ENCODE measurements at regions not wholly inside any gene's neighbourhood (a gene's known extent, or its start where the extent isn't known, plus 50 kb on each side); places are given as distances from the start of the nearest gene placed in this dataset.

GRCh38 chr10:2745666-2746065 is 321.7 kb upstream of the PFKP start:
- TF ChIP-seq POLR2A (IDR thresholded peaks at IDR 0.05) (no peak), POLR2AphosphoS5 (IDR thresholded peaks at IDR 0.05; ENCODE audit: insufficient read depth in 1 of 2, low read depth in 1 of 2) (no peak)
- TF ChIP-seq, protein P1, sequence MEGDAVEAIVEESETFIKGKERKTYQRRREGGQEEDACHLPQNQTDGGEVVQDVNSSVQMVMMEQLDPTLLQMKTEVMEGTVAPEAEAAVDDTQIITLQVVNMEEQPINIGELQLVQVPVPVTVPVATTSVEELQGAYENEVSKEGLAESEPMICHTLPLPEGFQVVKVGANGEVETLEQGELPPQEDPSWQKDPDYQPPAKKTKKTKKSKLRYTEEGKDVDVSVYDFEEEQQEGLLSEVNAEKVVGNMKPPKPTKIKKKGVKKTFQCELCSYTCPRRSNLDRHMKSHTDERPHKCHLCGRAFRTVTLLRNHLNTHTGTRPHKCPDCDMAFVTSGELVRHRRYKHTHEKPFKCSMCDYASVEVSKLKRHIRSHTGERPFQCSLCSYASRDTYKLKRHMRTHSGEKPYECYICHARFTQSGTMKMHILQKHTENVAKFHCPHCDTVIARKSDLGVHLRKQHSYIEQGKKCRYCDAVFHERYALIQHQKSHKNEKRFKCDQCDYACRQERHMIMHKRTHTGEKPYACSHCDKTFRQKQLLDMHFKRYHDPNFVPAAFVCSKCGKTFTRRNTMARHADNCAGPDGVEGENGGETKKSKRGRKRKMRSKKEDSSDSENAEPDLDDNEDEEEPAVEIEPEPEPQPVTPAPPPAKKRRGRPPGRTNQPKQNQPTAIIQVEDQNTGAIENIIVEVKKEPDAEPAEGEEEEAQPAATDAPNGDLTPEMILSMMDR (IDR thresholded peaks at IDR 0.05): no peak
- intact Hi-C loops (cut with DNase I): no loop called here
- Histone ChIP-seq H3K36me3 (no peaks in the 10 kb centered on the region), H3K4me3 (no peak overlapping the region), H3K27me3 (no peaks in the 10 kb centered on the region), H3K4me1 (no peaks in the 10 kb centered on the region), H3K27ac (no peak overlapping the region), H3K9me3 (no peaks in the 10 kb centered on the region)
- DNase-seq (ENCODE audit: extremely low spot score in 2 of 2): no peak

- no peaks in the 10 kb centered on the region for H3K36me3 ChIP-seq
- H3K27me3 ChIP-seq: no peaks in the 10 kb centered on the region
- no peak overlapping the region for H3K27ac ChIP-seq
- no peak overlapping the region for H3K4me3 ChIP-seq
- no peaks in the 10 kb centered on the region for H3K9me3 ChIP-seq
- TF ChIP-seq POLR2A (IDR thresholded peaks at IDR 0.05) (no peak), POLR2AphosphoS5 (IDR thresholded peaks at IDR 0.05; ENCODE audit: insufficient read depth in 1 of 2, low read depth in 1 of 2) (no peak)
- TF ChIP-seq, protein P1 (IDR thresholded peaks at IDR 0.05): no peak
- no peak for DNase-seq (ENCODE audit: extremely low spot score in 2 of 2)
- H3K4me1 ChIP-seq: no peaks in the 10 kb centered on the region
- intact Hi-C loops (cut with DNase I): no loop called here
Observed at GRCh38 chr10:2744547-2745200, 322.7 kb upstream of the PFKP start.

DNA sequence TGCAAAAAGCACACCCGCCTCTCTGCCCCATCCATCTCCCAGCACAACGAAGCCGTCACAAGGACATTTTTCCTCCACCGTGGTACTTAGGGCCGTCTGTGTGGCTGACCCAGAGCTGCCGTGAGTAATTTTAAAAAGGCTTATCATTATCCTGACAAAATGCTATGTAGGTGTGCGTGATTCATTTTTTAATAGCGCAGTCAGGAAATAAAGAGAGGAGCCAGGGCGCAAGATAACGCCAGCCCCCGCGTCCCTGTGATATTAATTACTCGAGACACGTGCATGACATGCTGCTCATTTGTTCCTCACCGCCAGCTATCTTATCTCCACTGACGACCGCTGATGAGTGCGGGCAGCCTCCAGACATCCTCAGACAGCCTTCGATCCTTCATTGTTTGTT is 332.7 kb upstream of the PFKP start:
- intact Hi-C loops (cut with DNase I): no loop called here
- no peak for DNase-seq (ENCODE audit: extremely low spot score in 2 of 2)
- no peaks in the 10 kb centered on the region for H3K4me1 ChIP-seq
- no peak overlapping the region for H3K27ac ChIP-seq
- H3K4me3 ChIP-seq: no peak overlapping the region
- TF ChIP-seq, protein P1 (IDR thresholded peaks at IDR 0.05): no peak
- TF ChIP-seq POLR2AphosphoS5 (IDR thresholded peaks at IDR 0.05; ENCODE audit: insufficient read depth in 1 of 2, low read depth in 1 of 2) (no peak), POLR2A (IDR thresholded peaks at IDR 0.05) (no peak)
- H3K9me3 ChIP-seq: no peaks in the 10 kb centered on the region
- H3K27me3 ChIP-seq: no peaks in the 10 kb centered on the region
- H3K36me3 ChIP-seq: no peaks in the 10 kb centered on the region

GRCh38 chr10:2733278-2733963 is 333.9 kb upstream of the PFKP start:
- H3K36me3 ChIP-seq: no peaks in the 10 kb centered on the region
- no peak overlapping the region for H3K4me3 ChIP-seq
- H3K9me3 ChIP-seq: no peaks in the 10 kb centered on the region
- no peak overlapping the region for H3K27ac ChIP-seq
- DNase-seq (ENCODE audit: extremely low spot score in 2 of 2): no peak
- TF ChIP-seq, protein P1 (IDR thresholded peaks at IDR 0.05): no peak
- TF ChIP-seq POLR2A (IDR thresholded peaks at IDR 0.05) (no peak), POLR2AphosphoS5 (IDR thresholded peaks at IDR 0.05; ENCODE audit: insufficient read depth in 1 of 2, low read depth in 1 of 2) (no peak)
- H3K27me3 ChIP-seq: no peaks in the 10 kb centered on the region
- H3K4me1 ChIP-seq: no peaks in the 10 kb centered on the region
- intact Hi-C loops (cut with DNase I): no loop called here

- Histone ChIP-seq H3K9me3 (no peaks in the 10 kb centered on the region), H3K27ac (no peak overlapping the region), H3K4me3 (no peak overlapping the region), H3K36me3 (no peaks in the 10 kb centered on the region), H3K27me3 (no peaks in the 10 kb centered on the region), H3K4me1 (no peaks in the 10 kb centered on the region)
- no peak for DNase-seq (ENCODE audit: extremely low spot score in 2 of 2)
- intact Hi-C loops (cut with DNase I): no loop called here
- TF ChIP-seq POLR2AphosphoS5 (IDR thresholded peaks at IDR 0.05; ENCODE audit: insufficient read depth in 1 of 2, low read depth in 1 of 2) (no peak), POLR2A (IDR thresholded peaks at IDR 0.05) (no peak)
- TF ChIP-seq, protein P1 (IDR thresholded peaks at IDR 0.05): no peak
Observed at GRCh38 chr10:2731940-2732339, 335.4 kb upstream of the PFKP start.
